Inflammatory macrophage treated with lipopolysaccharide for 1 hour (primary cell): ENCODE measurements at regions not wholly inside any gene's neighbourhood (a gene's known extent, or its start where the extent isn't known, plus 50 kb on each side); places are given as distances from the start of the nearest gene placed in this dataset.

Experiments
- DNase-seq, 2 donors: peaks; one replicate each; pipeline ENCODE4 v3.0.0-alpha.2; 2020 to 2022

DNA sequence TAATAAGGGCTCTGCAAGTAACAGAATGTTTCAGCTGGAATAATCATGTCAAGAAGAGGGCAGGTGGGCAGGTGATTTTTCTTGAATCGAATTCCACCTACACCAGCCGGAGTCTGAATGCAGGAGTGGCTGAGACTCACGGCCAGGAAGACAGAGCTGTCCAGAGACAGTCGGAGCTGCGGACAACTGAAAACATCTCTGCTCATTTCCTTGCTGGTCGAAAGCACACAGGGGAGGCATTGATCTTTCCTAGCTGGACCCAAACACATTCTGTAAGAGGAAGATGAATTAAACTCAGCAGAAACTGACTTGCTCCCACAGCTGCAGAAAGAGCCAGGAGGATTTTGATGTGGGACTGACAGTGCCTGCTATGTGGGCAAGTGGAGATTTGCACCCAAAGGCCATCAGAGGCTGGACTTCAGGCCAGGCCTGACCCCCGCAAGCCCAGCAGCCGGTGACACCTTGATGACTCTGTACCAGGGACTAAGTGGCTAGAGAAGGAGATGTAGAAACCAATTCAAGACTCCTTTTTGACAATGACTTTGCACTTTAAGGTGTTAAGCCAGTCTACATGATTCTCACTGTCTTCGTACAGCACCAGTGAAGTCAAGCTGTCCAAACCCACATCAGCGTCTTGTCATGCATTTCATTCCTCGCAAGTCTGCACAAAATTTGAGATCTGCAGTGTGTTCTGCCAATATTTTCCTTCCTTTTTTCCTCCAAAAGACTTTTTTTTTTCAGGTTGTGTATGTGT lies 169.4 kb downstream of the TEX36 start:
- DNase-seq: no peak

DNA sequence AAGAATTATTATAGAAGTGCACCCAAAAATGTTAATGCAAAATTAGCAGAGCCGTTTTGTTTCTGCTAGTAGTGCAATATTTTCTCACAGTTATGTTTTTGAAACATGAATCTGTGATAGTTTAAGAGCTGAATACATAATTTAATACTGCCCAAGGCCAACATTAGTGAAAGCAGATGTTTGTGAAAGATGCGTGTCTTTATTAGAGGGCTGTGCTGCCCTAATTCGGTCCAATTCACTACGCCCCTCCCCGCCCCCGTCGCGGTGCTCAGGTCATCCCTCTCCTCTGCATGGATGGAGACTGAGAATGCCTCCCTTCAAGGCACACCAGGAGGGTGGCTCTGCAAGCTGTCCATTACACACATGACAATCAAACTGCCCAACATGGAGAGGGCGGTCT lies 172.0 kb downstream of the TEX36 start:
- no peak for DNase-seq

DNA sequence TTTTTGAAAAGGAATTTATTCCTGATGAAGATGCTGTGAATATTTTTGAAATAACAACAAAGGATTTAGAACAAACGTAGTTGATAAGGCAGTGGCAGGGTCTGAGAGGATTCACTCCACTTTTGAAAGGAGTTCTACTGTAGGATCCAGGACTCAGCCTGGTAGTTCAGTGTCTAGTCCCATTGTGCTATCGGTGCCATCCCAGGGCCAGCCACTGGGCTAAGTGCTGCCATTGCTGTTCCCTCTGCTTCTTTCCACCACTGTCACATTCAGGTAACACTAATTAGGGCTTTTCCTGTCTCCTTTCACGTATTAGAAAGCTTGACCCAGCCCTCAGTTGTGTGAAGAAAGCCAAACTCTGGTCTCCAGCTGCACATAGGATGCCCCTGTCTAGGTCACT lies 177.3 kb downstream of the TEX36 start:
- no peak for DNase-seq

GRCh38 chr10:125502276-125502675 lies 180.7 kb downstream of the TEX36 start:
- no peak for DNase-seq

GRCh38 chr10:125495386-125495785 lies 187.6 kb downstream of the TEX36 start:
- no peak for DNase-seq

DNA sequence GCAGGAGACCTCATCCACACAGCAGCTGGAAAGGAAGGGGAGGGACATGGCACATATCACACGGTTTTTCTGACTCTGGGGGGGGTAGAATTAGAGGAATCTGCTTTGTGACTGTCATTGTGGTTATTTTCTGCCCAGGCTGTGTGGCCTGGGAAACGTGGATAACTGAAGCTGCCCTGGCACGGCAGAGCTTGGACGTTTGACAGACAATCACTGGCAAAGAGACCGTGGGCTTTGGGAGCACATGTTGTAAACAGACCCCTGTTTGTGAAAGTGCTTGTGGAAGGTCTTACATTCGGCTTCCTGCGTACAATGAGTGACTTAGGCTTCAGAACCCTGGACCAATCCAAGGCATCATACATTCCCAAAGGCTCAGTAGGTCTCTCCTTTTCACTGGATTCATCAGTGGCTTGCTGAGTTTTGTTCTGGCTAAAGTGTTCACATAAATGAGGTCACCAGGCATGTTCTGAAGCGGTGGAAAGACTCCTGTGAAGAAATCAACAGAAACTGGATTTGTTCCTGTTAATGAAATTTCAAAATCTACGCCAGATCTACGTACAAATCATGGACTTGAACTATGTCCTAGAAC lies 188.2 kb downstream of the TEX36 start:
- no peak for DNase-seq

DNA sequence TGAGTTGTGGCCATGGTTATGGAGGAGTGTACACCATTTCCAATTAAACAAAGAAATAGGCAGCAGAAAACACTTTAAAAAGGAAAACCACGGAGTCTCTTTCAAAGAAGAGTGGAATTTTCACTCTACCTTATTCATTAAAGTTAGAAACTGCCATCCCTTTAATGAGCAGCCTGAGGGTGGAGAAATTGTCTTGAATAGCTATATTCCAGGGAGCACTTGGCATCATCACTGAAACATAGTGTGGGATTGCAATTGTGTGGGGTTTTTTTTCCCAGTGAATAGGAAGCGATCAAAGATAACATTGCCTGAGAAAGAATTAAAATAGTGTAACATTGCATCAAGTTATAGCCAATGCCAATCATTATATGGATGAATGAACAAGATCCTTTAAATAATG lies 191.6 kb downstream of the TEX36 start:
- no peak for DNase-seq

DNA sequence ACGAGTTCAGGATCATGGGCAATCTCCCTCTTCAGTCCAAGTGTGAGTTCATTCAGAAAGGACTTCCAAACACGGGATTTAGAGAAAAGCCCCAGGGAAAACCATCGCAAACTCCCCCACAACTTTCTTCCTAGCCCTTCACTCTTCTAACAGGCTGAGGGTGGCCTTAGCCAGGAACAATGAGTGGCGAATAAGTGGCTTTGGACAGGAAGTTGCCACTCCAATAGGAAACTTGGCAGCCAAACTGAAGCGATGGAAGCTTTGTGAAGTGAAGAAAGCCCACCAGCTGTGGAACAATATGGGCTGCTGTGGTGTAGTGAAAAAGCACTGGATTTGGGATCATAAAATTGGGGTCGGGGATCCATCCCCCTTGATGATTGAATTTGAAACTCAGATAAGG lies 193.2 kb downstream of the TEX36 start:
- DNase-seq: no peak

DNA sequence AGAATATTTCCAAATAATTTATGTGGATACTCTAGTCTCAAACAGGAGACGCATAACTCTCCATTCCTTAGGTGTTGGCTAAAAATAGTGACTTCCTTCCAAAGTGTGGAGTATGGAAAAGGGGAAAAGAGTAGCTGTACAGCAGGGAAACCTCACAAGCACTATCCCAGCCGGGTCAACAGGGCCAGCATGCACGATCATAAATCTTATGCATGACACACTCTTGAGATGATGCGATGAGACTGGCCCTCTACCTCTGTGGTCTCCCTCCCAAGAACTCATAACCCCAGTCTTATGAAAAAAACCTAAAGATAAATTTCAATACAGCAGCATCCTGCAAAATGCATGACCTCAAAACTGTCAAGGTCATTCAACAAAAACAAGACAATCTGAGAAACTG lies 197.3 kb downstream of the TEX36 start:
- DNase-seq: no peak

DNA sequence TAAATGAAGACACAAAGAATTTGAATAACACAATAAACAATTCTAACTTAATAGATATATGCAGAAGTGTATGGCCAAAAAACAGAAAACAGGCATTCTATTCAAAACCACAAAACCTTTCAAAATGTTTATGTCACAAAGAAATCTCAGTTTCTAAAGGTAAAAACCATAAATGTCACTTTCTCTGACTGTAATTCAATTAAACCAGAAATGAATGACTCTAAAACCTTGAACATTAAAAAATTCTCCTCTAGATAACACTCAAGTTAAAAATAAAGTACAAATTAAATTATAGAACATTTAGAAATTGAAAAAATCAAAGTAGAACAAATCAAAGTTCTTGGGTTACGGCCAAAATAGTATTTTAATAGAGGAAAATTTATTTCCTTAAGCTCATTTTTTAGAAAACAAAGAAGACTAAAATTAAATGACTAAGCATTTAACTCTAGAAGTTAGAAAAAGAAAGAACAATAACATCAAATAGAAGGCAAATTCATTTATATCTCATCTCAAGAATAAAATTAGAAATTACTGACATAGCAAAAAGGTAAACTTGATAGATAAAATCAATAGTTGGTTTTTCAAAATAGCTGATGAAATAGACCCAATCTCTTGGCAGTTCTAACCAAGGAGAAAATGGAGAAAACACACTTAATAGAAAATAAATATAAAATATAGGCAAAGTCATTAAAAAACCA lies 198.8 kb downstream of the TEX36 start:
- no peak for DNase-seq

DNA sequence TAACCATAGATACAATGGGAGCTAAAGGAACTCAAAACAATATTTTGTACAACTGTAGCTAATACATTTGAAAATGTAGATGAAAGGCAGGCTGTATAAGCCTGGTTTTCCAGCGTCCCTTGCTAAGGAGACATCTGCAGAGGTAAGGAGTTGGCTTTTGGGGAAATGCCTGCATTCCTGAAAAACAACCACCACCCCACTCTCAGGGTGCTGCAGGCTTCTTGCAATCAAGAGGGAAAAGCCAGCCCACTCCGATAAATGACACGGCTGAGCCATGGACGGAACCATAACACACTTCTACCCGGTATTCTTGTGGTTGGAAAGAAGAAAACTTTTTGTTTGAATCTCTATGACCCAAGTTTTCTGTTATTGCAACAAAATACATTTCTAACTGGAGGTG lies 200.3 kb downstream of the TEX36 start:
- DNase-seq: no peak

GRCh38 chr10:125482108-125482507 lies 200.9 kb downstream of the TEX36 start:
- DNase-seq: no peak

GRCh38 chr10:125479059-125479458 lies 203.9 kb downstream of the TEX36 start:
- DNase-seq: no peak

GRCh38 chr10:125475815-125476214 lies 207.1 kb downstream of the TEX36 start:
- DNase-seq: no peak

DNA sequence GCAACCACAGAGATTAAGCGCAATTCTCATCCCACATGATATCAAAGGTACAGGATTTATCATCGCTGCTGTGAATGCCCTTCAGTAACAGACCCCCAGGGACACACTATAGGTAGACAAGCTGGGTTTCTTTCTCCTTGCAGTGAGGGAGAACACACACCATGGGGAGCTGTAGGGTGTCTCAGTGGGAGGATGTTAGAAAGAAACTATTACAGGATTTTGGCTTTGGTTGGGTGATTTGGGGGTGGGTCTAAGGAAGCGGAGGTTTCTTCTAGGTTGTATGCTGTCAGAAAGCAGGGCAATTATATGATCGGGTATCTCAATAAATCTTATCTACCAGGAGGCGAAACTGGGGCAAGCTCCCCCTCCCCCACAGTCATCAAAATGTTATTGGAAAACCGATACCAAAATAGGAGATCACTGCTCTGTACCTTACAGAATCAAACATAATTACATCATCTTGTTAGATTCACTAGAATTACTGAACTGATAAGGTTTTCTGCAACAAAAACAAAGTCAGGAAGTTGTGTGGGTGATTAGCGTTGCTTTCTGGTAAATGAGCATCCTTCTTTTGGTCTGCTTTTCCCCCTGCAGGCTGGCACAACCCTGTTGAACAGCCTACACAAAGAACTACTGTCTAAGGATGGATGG lies 209.7 kb downstream of the TEX36 start:
- no peak for DNase-seq

GRCh38 chr10:125472010-125472607 lies 210.9 kb downstream of the TEX36 start:
- DNase-seq: no peak

DNA sequence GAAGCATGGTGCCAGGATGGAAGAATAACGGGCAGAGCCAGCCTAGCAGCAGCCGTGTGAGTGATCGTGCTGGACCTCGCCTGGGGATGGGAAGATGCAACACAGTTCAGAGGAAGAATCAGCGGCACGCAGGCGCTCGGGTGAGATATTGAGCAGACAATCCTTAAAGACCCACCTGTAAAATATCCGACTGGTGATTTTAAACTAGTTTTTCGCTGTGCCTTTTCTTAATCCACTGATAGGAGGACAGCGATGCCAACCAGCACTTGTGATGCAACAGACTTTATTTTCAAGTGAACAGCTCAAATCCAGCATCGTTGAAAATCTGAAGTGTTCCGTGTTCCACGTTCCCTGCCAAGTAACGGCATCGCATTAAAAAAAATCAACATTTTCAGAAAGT lies 214.7 kb downstream of the TEX36 start:
- DNase-seq: no peak

- no peak for DNase-seq
These were observed 216.3 kb downstream of the TEX36 start for GRCh38 chr10:125466685-125467084.

GRCh38 chr10:125462845-125463244 lies 220.1 kb downstream of the TEX36 start:
- no peak for DNase-seq

- no peak for DNase-seq
These were observed 222.6 kb downstream of the TEX36 start for GRCh38 chr10:125460326-125460725.

DNA sequence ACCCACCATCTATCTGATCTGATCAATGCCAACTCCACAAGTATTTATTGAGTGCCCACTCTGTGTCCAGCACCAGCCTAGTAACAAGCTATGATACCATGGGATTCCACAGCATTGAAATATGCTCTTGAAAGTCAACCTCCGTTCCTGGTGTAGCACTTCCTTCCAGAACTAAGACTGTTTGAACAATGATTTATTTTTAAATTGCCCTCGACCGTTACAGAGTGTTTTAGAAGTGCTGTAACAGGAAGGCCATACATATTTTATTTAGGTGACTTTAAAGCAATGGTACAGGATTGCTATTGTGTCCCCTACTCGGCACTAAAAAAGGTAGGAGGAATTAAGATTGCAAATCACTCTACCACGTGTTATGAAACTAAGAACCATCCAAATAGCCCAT lies 225.6 kb downstream of the TEX36 start:
- no peak for DNase-seq

- DNase-seq: no peak
These were observed 227.1 kb downstream of the TEX36 start for GRCh38 chr10:125455855-125456254.

GRCh38 chr10:125455431-125455830 lies 227.5 kb downstream of the TEX36 start:
- DNase-seq: no peak
